H1 (cell line): ENCODE measurements at regions not wholly inside any gene's neighbourhood (a gene's known extent, or its start where the extent isn't known, plus 50 kb on each side); places are given as distances from the start of the nearest gene placed in this dataset.

ENCODE experiments used
- FOSL1 ChIP-seq: IDR thresholded peaks from 2 replicates; pipeline ENCODE4 v1.6.1; 2011; ENCODE audit warnings: mild to moderate bottlenecking, low read depth, low read length, moderate library complexity; ENCODE audit not compliant: insufficient read depth
- TF ChIP-seq, protein P1 (sequence below), 3 experiments: IDR thresholded peaks; 1 replicate in 2 of 3; 2 replicates in 1 of 3; pipeline versions ENCODE4 v1.5.1 to v1.6.1; 2011; ENCODE audit warnings: low read length in 3 of 3, mild to moderate bottlenecking in 3 of 3, inconsistent platforms in 2 of 3, low read depth in 1 of 3, moderate library complexity in 1 of 3; ENCODE audit not compliant: insufficient read depth in 1 of 3; ENCODE audit errors: control extremely low read depth in 1 of 3

- TF ChIP-seq FOSL1 = no peak
- TF ChIP-seq, protein P1, sequence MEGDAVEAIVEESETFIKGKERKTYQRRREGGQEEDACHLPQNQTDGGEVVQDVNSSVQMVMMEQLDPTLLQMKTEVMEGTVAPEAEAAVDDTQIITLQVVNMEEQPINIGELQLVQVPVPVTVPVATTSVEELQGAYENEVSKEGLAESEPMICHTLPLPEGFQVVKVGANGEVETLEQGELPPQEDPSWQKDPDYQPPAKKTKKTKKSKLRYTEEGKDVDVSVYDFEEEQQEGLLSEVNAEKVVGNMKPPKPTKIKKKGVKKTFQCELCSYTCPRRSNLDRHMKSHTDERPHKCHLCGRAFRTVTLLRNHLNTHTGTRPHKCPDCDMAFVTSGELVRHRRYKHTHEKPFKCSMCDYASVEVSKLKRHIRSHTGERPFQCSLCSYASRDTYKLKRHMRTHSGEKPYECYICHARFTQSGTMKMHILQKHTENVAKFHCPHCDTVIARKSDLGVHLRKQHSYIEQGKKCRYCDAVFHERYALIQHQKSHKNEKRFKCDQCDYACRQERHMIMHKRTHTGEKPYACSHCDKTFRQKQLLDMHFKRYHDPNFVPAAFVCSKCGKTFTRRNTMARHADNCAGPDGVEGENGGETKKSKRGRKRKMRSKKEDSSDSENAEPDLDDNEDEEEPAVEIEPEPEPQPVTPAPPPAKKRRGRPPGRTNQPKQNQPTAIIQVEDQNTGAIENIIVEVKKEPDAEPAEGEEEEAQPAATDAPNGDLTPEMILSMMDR (IDR thresholded peaks at IDR 0.05; ENCODE audit: control extremely low read depth in 1 of 3, insufficient read depth in 1 of 3, low read depth in 1 of 3, low read length in 3 of 3) = no peak
Observed at GRCh38 chr12:58414398-58414871, 473.1 kb downstream of the ATP23 start.
